HT1080 (cell line): ENCODE measurements at regions not wholly inside any gene's neighbourhood (a gene's known extent, or its start where the extent isn't known, plus 50 kb on each side); places are given as distances from the start of the nearest gene placed in this dataset.
A peak's percentile ranks its signal among the peaks of the same experiment; 100 is the strongest.

ENCODE experiments used
- DNase-seq: peaks from one replicate; pipeline ENCODE4 v3.0.0-alpha.2; 2015; ENCODE audit warnings: low read depth

- no peak for DNase-seq
Measured at GRCh38 chr3:182052757-182053156, 341.0 kb downstream of the SOX2 start.

DNA sequence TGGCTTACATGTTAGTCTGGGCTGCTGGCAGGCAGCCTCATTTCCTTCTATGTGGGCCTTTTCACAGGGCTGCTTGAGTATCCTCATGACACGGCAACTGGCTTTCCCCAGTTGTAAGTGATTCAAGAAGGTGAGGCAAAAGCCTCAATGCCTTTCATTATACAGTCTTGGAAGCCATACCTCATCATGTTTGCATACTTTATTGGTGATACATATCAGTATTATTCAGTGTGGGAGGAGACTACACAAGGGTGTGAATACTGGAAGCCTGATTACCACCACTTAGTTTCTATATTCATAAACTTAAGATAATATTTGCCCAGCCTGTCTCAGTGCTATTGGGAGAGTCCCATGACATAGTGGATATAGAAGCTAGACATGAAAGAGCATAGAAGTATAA, 346.8 kb downstream of the SOX2 start:
- DNase-seq: no peak

DNA sequence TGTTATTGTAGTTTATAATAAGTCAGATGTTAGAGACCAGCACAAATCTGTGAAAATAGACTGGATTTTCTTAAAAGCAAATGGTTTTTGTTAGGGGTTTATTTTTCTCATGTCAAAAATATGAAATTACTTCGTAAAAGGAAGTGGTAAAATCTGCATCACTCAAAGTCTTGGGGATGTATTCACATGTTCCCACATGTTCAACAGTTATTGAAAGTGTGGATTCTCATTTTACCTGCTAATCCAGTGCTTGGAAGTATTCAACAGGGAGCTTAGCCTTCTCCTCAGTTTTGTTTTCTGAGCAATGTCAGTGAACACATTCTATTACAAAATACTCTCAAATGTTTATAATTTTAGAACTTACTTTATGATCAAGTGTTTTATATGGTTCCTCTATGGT, 352.0 kb downstream of the SOX2 start:
- no peak for DNase-seq

DNA sequence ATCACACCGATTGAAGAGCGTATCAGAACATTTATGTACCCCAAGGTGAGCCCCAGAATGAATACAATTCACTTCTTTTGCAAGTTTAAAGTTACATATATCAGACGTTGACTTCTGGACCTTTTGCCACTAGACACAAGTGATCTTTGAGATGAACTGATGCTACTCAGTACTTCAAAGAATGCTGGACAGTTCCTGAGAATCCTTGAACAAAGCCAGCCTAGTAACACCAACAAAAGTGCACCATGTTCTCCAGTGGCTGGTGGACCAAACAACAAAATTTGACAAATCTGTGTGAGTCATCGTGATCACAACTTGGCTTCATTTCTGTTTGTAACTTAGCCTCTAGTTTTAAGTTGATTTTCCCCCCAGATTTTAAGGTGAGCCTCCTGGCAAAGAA, 355.7 kb downstream of the SOX2 start:
- peak; percentile 11 for DNase-seq

GRCh38 chr3:182078316-182078715, 366.6 kb downstream of the SOX2 start:
- no peak for DNase-seq

DNA sequence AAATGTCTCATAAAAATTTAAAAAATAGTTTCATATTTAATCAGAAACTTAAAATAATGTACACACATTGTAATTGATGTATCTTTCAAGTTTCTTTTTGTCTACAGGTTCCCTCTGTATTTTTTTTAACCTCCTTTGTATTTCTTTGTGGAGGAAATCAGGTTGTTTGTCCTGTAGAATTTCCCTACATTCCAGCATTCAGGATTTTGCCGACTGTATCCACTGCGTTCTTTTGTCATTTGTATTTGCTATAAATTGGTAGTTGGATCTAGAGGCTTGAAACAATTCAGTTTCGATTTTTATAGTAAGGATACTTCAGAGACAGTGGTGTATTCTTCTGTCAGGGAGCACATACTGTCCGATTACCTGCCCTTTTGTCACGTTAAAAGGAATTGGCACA, 367.2 kb downstream of the SOX2 start:
- DNase-seq: no peak

DNA sequence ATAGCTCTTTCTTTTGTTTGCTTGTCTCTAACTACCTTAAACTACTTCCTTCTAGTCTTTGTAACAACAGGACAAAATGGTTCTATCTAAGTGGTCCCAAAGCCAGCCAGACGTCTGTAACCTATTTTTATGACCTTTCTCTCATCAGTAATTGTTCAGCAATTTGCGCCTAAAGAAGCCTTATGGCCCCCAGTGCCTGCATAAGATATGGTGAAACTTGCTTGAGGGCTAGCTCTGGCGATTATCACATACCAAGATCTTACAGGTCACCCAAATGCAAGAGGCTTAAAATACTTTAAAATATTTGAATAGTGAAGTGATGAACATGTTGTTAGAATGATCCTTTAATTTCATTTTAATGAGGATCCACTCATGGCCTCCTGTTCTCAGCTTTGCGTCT, 369.4 kb downstream of the SOX2 start:
- DNase-seq: no peak

- no peak for DNase-seq
Measured at GRCh38 chr3:182083112-182083511, 371.4 kb downstream of the SOX2 start.

- no peak for DNase-seq
Measured at GRCh38 chr3:182092662-182093262, 381.0 kb downstream of the SOX2 start.

DNA sequence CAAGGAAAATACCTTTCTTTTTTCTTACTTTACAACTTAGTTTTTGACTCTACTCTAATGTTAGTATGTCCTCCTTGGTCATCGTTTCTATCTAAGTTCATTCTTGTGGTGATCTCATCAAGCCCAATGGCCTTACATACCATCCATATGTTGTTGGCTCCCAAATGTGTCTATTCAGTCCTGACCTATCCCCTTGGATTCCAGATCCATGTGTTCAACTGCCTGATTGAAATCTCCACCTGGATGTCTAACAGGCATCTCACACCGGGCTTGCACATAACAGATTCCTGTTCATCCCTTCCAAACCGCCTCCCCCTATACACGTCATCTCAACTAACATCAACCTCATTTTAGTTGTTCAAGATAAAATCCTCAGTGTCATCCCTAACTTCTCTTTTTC, 382.6 kb downstream of the SOX2 start:
- no peak for DNase-seq

DNA sequence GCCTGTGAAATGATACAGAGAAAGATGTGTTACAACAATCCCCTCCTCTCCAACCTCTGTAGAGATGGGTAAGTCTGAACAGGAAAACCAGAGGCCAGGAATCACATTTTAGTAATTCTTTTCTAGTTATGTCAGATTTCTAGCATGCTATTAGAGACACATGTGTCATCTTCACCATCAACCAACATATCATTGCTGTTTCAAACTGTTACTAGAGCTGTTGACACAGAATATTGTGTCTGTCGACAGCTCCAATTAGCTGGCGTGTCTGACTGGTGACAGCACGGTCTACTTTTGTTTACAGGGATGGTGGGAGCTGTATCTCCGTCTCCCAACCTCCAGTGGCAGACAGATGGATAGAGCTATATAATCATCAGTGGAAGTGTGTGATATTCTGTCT, 393.2 kb downstream of the SOX2 start:
- peak; percentile 15 for DNase-seq

GRCh38 chr3:182105875-182106274, 394.1 kb downstream of the SOX2 start:
- DNase-seq: peak; percentile 80

- no peak for DNase-seq
Measured at GRCh38 chr3:182108371-182108770, 396.6 kb downstream of the SOX2 start.

DNA sequence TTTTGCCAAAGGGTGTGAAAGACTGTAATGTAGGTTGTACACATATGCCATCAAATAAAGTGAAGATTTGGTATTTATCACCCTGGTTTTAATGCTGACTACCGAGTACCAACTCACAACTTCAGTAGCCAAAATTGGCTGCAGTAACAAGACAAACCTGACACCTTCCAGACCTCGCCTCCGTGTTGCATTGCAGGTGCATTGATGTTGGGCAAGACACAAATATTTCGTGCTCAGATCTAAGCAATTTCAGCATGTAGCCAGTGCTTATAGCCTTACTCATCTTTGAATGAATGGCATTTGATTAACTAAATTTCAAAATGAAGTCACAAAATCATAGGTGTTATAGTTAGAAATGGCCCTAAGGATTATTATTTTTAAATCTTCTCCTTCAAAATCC, 400.2 kb downstream of the SOX2 start:
- no peak for DNase-seq

DNA sequence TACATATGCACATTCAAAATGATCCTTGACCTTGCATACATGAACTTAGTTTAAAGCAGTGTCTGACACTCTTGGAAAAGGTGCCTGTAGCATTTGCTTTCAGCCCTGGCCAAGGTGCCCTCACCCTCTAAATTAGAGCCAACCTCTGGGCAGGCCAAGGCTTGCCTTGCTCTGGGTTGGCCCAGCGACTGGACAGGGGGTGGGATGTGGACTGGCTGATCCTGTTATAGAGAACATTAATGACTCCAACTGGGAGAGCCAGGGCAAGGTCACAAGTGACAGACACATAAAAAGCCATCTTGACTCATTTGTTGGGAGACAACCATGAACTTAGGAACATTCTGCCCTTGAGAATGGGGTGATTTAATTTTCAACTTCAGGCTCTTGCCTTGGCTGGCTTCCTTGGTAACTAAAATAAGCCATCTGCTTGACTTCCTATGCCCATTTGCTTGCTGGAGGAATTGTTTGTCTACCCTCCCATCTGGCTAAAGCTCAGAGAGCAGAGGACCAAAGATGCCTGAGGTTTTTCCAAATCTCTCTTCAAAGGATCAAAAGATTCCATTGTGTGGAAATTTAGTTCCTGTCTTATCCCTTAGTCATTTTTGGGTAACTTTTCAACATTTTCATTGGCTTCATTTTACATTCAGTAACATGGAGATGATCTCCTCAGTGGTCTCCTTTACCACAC, 403.7 kb downstream of the SOX2 start:
- DNase-seq: peak; percentile 24

DNA sequence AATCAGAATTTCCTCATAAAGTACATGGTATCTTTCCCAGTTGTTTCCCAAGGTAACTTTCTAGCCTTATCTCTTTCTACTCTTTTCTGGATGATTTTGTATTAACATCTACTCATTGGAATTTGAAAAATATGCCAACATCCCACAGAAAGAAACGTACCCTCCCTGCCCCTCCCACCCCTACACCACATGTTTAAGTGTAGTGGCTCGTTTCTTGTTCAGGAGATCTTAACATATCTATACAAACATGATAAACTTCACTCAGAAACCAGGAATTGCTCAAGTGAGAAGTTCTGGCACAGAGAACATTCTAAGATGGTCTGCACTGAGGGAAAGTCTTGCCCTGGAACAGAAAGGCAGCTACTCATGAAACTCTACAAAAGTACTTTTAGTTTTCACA, 404.7 kb downstream of the SOX2 start:
- DNase-seq: no peak

- DNase-seq: no peak
Measured at GRCh38 chr3:182117131-182117530, 405.4 kb downstream of the SOX2 start.

GRCh38 chr3:182117583-182117982, 405.9 kb downstream of the SOX2 start:
- no peak for DNase-seq

GRCh38 chr3:182118066-182118465, 406.3 kb downstream of the SOX2 start:
- peak; percentile 93 for DNase-seq

DNA sequence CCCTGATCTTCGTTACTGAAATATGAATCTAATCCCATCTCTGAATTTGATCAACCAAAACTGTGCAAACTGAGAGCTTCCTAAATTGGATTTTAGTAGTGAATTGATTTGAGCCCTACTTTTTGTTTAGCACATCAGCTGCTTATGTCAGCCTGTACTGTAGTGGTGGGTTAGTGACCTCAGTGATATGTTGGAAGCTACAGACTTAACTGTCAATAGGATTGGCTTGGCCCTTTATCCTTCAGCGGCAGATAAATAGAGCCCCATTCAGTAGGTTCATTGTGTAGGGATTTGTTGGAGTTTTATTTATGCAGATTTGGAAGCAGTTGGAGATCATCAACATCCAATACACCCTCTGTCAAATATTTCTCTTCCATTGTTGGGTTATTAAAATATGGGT, 409.7 kb downstream of the SOX2 start:
- no peak for DNase-seq

DNA sequence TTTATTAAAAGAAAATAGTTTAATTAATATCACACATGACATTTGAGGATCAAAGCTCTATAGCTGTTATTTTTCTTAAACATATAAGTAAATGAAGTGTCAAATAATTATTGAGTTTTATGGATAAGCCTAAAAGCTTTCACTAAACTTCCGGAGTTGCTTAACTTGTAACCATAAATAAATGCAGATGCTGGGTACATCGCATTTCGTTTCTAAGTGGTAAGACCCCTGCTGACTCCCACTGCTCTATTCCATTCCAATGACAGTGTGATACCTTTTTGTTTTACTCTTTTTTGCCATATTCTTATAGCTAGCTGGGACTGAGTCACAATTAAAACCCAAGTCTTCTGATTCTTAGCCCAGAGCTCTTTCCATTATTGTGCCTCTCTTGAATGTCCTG, 411.1 kb downstream of the SOX2 start:
- DNase-seq: no peak

GRCh38 chr3:182124187-182124586, 412.5 kb downstream of the SOX2 start:
- no peak for DNase-seq

GRCh38 chr3:182124716-182125115, 413.0 kb downstream of the SOX2 start:
- DNase-seq: no peak

DNA sequence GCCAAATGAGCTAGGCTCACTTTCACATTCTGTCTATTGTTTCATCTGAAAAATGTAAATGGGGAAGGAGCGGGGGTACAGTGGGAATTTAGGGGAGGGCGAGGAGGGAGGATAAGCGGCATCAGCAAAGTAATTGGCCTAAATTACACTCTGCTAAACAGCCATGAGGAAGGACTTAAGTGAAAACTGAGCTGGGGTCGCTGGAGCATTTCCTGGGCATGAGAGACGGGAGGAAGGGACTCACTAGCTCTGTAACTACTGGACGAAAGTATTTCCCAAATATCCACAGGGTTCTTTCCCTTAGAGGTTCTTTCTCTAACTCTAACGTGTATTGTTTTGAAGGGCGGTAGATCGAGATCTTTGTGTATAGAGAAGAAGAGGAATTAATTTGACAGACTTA, 418.0 kb downstream of the SOX2 start:
- DNase-seq: no peak
